SJSA1 (cell line): ENCODE measurements at regions not wholly inside any gene's neighbourhood (a gene's known extent, or its start where the extent isn't known, plus 50 kb on each side); places are given as distances from the start of the nearest gene placed in this dataset.

Experiments
- DNase-seq, 2 experiments: peaks; one replicate each; pipeline ENCODE4 v3.0.0-alpha.2; 2015 to 2020; ENCODE audit warnings: low spot score in 2 of 2, low read depth in 1 of 2
- H3K27ac ChIP-seq: fragments of 250-450 bp; sonication (Bioruptor Pico); 2 replicates; pipeline ENCODE4 v1.5.1; 2020; ENCODE audit warnings: mild to moderate bottlenecking, moderate library complexity
- H3K27me3 ChIP-seq: fragments of 250-450 bp; sonication (Bioruptor Pico); replicated peaks from 2 replicates; pipeline ENCODE4 v1.5.1; 2020; ENCODE audit warnings: mild to moderate bottlenecking, moderate library complexity
- H3K36me3 ChIP-seq: fragments of 250-450 bp; sonication (Bioruptor Pico); 2 replicates; pipeline ENCODE4 v1.5.1; 2020; ENCODE audit warnings: mild to moderate bottlenecking
- H3K4me1 ChIP-seq: fragments of 250-450 bp; sonication (Bioruptor Pico); replicated peaks from 2 replicates; pipeline ENCODE4 v1.6.1; 2021; ENCODE audit warnings: mild to moderate bottlenecking
- H3K4me3 ChIP-seq: fragments of 250-450 bp; sonication (Bioruptor Pico); 2 replicates; pipeline ENCODE4 v1.5.1; 2020; ENCODE audit warnings: mild to moderate bottlenecking
- H3K9me3 ChIP-seq: fragments of 250-450 bp; sonication (Bioruptor Pico); replicated peaks from 2 replicates; pipeline ENCODE4 v1.5.1; 2020; ENCODE audit warnings: mild to moderate bottlenecking

- H3K27me3 ChIP-seq: no peaks in the 10 kb centered on the region
- H3K27ac ChIP-seq: no peak overlapping the region
- H3K4me3 ChIP-seq: no peak overlapping the region
- no peaks in the 10 kb centered on the region for H3K4me1 ChIP-seq
- no peak for DNase-seq
- no peaks in the 10 kb centered on the region for H3K9me3 ChIP-seq
- no peaks in the 10 kb centered on the region for H3K36me3 ChIP-seq
Measured at GRCh38 chr11:8777907-8778767, 95.5 kb downstream of the RPL27A start.

- no peaks in the 10 kb centered on the region for H3K27me3 ChIP-seq
- DNase-seq: no peak
- H3K9me3 ChIP-seq: no peaks in the 10 kb centered on the region
- no peaks in the 10 kb centered on the region for H3K4me1 ChIP-seq
- H3K36me3 ChIP-seq: no peaks in the 10 kb centered on the region
- H3K27ac ChIP-seq: no peak overlapping the region
- H3K4me3 ChIP-seq: no peak overlapping the region
Measured at GRCh38 chr11:8779107-8779506, 96.5 kb downstream of the RPL27A start.

GRCh38 chr11:8779732-8780131 lies 97.1 kb downstream of the RPL27A start:
- Histone ChIP-seq H3K27ac (no peak overlapping the region), H3K36me3 (no peaks in the 10 kb centered on the region), H3K27me3 (no peaks in the 10 kb centered on the region), H3K9me3 (no peaks in the 10 kb centered on the region), H3K4me3 (no peak overlapping the region), H3K4me1 (no peaks in the 10 kb centered on the region)
- no peak for DNase-seq

- Histone ChIP-seq H3K36me3 (no peaks in the 10 kb centered on the region), H3K4me1 (no peaks in the 10 kb centered on the region), H3K4me3 (no peak overlapping the region), H3K27me3 (no peaks in the 10 kb centered on the region), H3K9me3 (no peaks in the 10 kb centered on the region), H3K27ac (no peak overlapping the region)
- no peak for DNase-seq
Measured at GRCh38 chr11:8784954-8785353, 102.4 kb downstream of the RPL27A start.

- no peaks in the 10 kb centered on the region for H3K27me3 ChIP-seq
- no peak overlapping the region for H3K27ac ChIP-seq
- H3K4me3 ChIP-seq: no peak overlapping the region
- no peaks in the 10 kb centered on the region for H3K4me1 ChIP-seq
- no peaks in the 10 kb centered on the region for H3K36me3 ChIP-seq
- DNase-seq: no peak
- H3K9me3 ChIP-seq: no peaks in the 10 kb centered on the region
Measured at GRCh38 chr11:8785457-8785856, 102.9 kb downstream of the RPL27A start.

- DNase-seq: no peak
- H3K27ac ChIP-seq: no peak overlapping the region
- H3K36me3 ChIP-seq: no peaks in the 10 kb centered on the region
- H3K27me3 ChIP-seq: no peaks in the 10 kb centered on the region
- no peak overlapping the region for H3K4me3 ChIP-seq
- H3K9me3 ChIP-seq: no peaks in the 10 kb centered on the region
- H3K4me1 ChIP-seq: no peaks in the 10 kb centered on the region
Measured at GRCh38 chr11:8785998-8786397, 103.4 kb downstream of the RPL27A start.

- H3K4me1 ChIP-seq: no peaks in the 10 kb centered on the region
- no peak for DNase-seq
Measured at GRCh38 chr11:8786933-8787332, 104.3 kb downstream of the RPL27A start.

GRCh38 chr11:8787372-8787771 lies 104.8 kb downstream of the RPL27A start:
- Histone ChIP-seq H3K9me3 (no peaks in the 10 kb centered on the region), H3K4me3 (no peak overlapping the region), H3K36me3 (no peaks in the 10 kb centered on the region), H3K4me1 (no peaks in the 10 kb centered on the region), H3K27ac (no peak overlapping the region), H3K27me3 (no peaks in the 10 kb centered on the region)
- no peak for DNase-seq

More at GRCh38 chr11:8786933-8787332, 104.3 kb downstream of the RPL27A start:
- Histone ChIP-seq H3K4me3 (no peak overlapping the region), H3K36me3 (no peaks in the 10 kb centered on the region), H3K27me3 (no peaks in the 10 kb centered on the region), H3K27ac (no peak overlapping the region), H3K9me3 (no peaks in the 10 kb centered on the region)

- H3K27ac ChIP-seq: no peak overlapping the region
- DNase-seq: no peak
- no peaks in the 10 kb centered on the region for H3K4me1 ChIP-seq
- no peaks in the 10 kb centered on the region for H3K9me3 ChIP-seq
- no peak overlapping the region for H3K4me3 ChIP-seq
- H3K27me3 ChIP-seq: no peaks in the 10 kb centered on the region
- no peaks in the 10 kb centered on the region for H3K36me3 ChIP-seq
Measured at GRCh38 chr11:8788616-8789015, 106.0 kb downstream of the RPL27A start.

GRCh38 chr11:8789864-8790263 lies 107.3 kb downstream of the RPL27A start:
- H3K4me3 ChIP-seq: no peak overlapping the region
- no peak overlapping the region for H3K27ac ChIP-seq
- H3K27me3 ChIP-seq: no peaks in the 10 kb centered on the region
- H3K9me3 ChIP-seq: no peaks in the 10 kb centered on the region
- no peak for DNase-seq
- no peaks in the 10 kb centered on the region for H3K36me3 ChIP-seq
- H3K4me1 ChIP-seq: no peaks in the 10 kb centered on the region

- Histone ChIP-seq H3K4me1 (no peaks in the 10 kb centered on the region), H3K27me3 (no peaks in the 10 kb centered on the region), H3K36me3 (no peaks in the 10 kb centered on the region), H3K27ac (no peak overlapping the region), H3K9me3 (no peaks in the 10 kb centered on the region), H3K4me3 (no peak overlapping the region)
- no peak for DNase-seq
Measured at GRCh38 chr11:8790968-8791367, 108.4 kb downstream of the RPL27A start.

GRCh38 chr11:8792710-8793109 lies 110.1 kb downstream of the RPL27A start:
- DNase-seq: no peak
- Histone ChIP-seq H3K4me3 (no peak overlapping the region), H3K27me3 (no peaks in the 10 kb centered on the region), H3K9me3 (no peaks in the 10 kb centered on the region), H3K36me3 (no peaks in the 10 kb centered on the region), H3K4me1 (no peaks in the 10 kb centered on the region), H3K27ac (no peak overlapping the region)

GRCh38 chr11:8793114-8793777 lies 110.7 kb downstream of the RPL27A start:
- no peak for DNase-seq
- no peaks in the 10 kb centered on the region for H3K9me3 ChIP-seq
- H3K4me3 ChIP-seq: no peak overlapping the region
- no peak overlapping the region for H3K27ac ChIP-seq
- H3K27me3 ChIP-seq: no peaks in the 10 kb centered on the region
- no peaks in the 10 kb centered on the region for H3K4me1 ChIP-seq
- H3K36me3 ChIP-seq: no peaks in the 10 kb centered on the region

GRCh38 chr11:8794126-8794525 lies 111.5 kb downstream of the RPL27A start:
- H3K9me3 ChIP-seq: no peaks in the 10 kb centered on the region
- no peak overlapping the region for H3K27ac ChIP-seq
- no peak overlapping the region for H3K4me3 ChIP-seq
- H3K36me3 ChIP-seq: no peaks in the 10 kb centered on the region
- DNase-seq: no peak
- H3K27me3 ChIP-seq: no peaks in the 10 kb centered on the region
- no peaks in the 10 kb centered on the region for H3K4me1 ChIP-seq
